ENCODE measurements at regions not wholly inside any gene's neighbourhood (a gene's known extent, or its start where the extent isn't known, plus 50 kb on each side); places are given as distances from the start of the nearest gene placed in this dataset.

GRCh38 chr13:67308004-67308772 is 78.1 kb upstream of the PCDH9 start:
- no peak for TF ChIP-seq TCF7 (IDR thresholded peaks at IDR 0.05; ENCODE audit: borderline replicate concordance)
- TF ChIP-seq ATF2 (IDR thresholded peaks at IDR 0.05; ENCODE audit: low read length) = no peak
- no peak for TF ChIP-seq EP300 (IDR thresholded peaks at IDR 0.05; ENCODE audit: borderline replicate concordance in 1 of 2, control insufficient read depth in 1 of 2, low read depth in 2 of 2, low read length in 2 of 2)
- no peak for TF ChIP-seq REST (IDR thresholded peaks at IDR 0.05; ENCODE audit: low read depth, low read length)
- no peak for TF ChIP-seq CEBPB (IDR thresholded peaks at IDR 0.05; ENCODE audit: borderline replicate concordance in 1 of 2, low read depth in 2 of 2, low read length in 2 of 2)
- no peak for TF ChIP-seq CTCF (IDR thresholded peaks at IDR 0.05 in 2 of 3, conservative IDR thresholded peaks at IDR 0.05 in 1 of 3; ENCODE audit: control insufficient read depth in 2 of 3, extremely low read depth in 1 of 3, insufficient read depth in 1 of 3, low read depth in 3 of 3, low read length in 3 of 3)
- TF ChIP-seq BHLHE40 (IDR thresholded peaks at IDR 0.05; ENCODE audit: borderline replicate concordance in 1 of 2, low read depth in 2 of 2, low read length in 1 of 2) = no peak
- TF ChIP-seq SUZ12 (IDR thresholded peaks at IDR 0.05; ENCODE audit: unreplicated experiment) = no peak
- TF ChIP-seq TAF1 (IDR thresholded peaks at IDR 0.05; ENCODE audit: borderline replicate concordance, low read depth, low read length) = no peak
- TF ChIP-seq SIN3A (IDR thresholded peaks at IDR 0.05; ENCODE audit: low read depth, low read length) = no peak
